Body of pancreas (tissue), 4 donors: ENCODE measurements at regions not wholly inside any gene's neighbourhood (a gene's known extent, or its start where the extent isn't known, plus 50 kb on each side); places are given as distances from the start of the nearest gene placed in this dataset.

Source experiments
- POLR2A ChIP-seq, 3 donors: fragments of 450-650 bp; IDR thresholded peaks; one replicate each; pipeline ENCODE4 v1.6.1; 2016; ENCODE audit warnings: antibody characterized with exemption in 3 of 3, mild to moderate bottlenecking in 2 of 3
- TF ChIP-seq, protein P1 (sequence below), 7 experiments: fragments of 450-650 bp in 4 of 7; fragments of 200-600 bp in 3 of 7; sonication (generic) in 3 of 7; IDR thresholded peaks; one replicate each; pipeline ENCODE4 v1.5.1; 2016 to 2019; ENCODE audit warnings: antibody characterized with exemption in 7 of 7

DNA sequence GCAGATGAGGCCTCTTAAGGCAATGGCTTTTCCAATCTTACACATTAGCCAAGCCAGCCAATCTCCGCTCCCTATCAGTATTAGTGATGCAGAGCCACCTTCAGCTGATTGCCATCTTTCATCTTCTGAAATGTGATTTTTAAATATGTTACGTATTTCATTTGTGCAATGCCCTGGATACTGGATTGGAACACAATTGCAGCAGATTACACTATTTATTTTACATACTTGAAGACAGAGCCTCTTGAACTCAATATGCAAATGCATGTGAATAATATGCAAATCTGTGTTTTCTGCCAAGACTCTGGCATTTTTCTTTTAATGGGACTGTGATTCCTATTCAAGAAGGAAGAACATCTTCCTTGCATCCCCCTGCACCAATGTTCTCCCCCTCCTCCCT is 90.5 kb downstream of the GRIN2B start:
- TF ChIP-seq, protein P1, sequence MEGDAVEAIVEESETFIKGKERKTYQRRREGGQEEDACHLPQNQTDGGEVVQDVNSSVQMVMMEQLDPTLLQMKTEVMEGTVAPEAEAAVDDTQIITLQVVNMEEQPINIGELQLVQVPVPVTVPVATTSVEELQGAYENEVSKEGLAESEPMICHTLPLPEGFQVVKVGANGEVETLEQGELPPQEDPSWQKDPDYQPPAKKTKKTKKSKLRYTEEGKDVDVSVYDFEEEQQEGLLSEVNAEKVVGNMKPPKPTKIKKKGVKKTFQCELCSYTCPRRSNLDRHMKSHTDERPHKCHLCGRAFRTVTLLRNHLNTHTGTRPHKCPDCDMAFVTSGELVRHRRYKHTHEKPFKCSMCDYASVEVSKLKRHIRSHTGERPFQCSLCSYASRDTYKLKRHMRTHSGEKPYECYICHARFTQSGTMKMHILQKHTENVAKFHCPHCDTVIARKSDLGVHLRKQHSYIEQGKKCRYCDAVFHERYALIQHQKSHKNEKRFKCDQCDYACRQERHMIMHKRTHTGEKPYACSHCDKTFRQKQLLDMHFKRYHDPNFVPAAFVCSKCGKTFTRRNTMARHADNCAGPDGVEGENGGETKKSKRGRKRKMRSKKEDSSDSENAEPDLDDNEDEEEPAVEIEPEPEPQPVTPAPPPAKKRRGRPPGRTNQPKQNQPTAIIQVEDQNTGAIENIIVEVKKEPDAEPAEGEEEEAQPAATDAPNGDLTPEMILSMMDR (IDR thresholded peaks at IDR 0.05): no peak
- TF ChIP-seq POLR2A (IDR thresholded peaks at IDR 0.05): no peak
